BE2C (cell line): ENCODE measurements at regions not wholly inside any gene's neighbourhood (a gene's known extent, or its start where the extent isn't known, plus 50 kb on each side); places are given as distances from the start of the nearest gene placed in this dataset.

Experiments
- DNase-seq: peaks from one replicate; pipeline ENCODE4 v3.0.0-alpha.2; 2020
- H3K27me3 ChIP-seq: fragments of 250-450 bp; sonication (Bioruptor Pico); 2 replicates; pipeline ENCODE4 v1.5.1; 2020; ENCODE audit warnings: mild to moderate bottlenecking
- H3K36me3 ChIP-seq: fragments of 250-450 bp; sonication (Bioruptor Pico); 2 replicates; pipeline ENCODE4 v1.5.1; 2020; ENCODE audit warnings: mild to moderate bottlenecking
- H3K4me1 ChIP-seq: fragments of 250-450 bp; sonication (Bioruptor Pico); 2 replicates; pipeline ENCODE4 v1.5.1; 2020
- H3K4me3 ChIP-seq: 2 replicates; pipeline ENCODE4 v1.5.1; 2011; ENCODE audit warnings: low read depth, low read length
- H3K9me3 ChIP-seq: fragments of 250-450 bp; sonication (Bioruptor Pico); 2 replicates; pipeline ENCODE4 v1.5.1; 2020
- CTCF ChIP-seq: IDR thresholded peaks from 2 replicates; pipeline ENCODE4 v1.5.1; 2012; ENCODE audit warnings: mild to moderate bottlenecking, low read depth, low read length

- Histone ChIP-seq H3K9me3 (no peaks in the 10 kb centered on the region; the same call in 1 of the 2 replicates), H3K36me3 (no peaks in the 10 kb centered on the region), H3K4me3 (no peak overlapping the region), H3K4me1 (no peaks in the 10 kb centered on the region), H3K27me3 (no peaks in the 10 kb centered on the region)
- no peak for DNase-seq
- TF ChIP-seq CTCF, result no peak
Measured at GRCh38 chr4:164683040-164683439, 70.9 kb upstream of the SMIM31 start.

- H3K36me3 ChIP-seq, result no peaks in the 10 kb centered on the region
- H3K4me1 ChIP-seq, result no peaks in the 10 kb centered on the region
- H3K9me3 ChIP-seq, result no peaks in the 10 kb centered on the region
- no peak for TF ChIP-seq CTCF
- no peak for DNase-seq
- no peaks in the 10 kb centered on the region for H3K27me3 ChIP-seq
- H3K4me3 ChIP-seq, result no peak overlapping the region
Measured at GRCh38 chr4:164695650-164696049, 58.3 kb upstream of the SMIM31 start.

GRCh38 chr4:164700471-164700870, 53.5 kb upstream of the SMIM31 start:
- H3K4me3 ChIP-seq, result no peak overlapping the region
- H3K36me3 ChIP-seq, result no peaks in the 10 kb centered on the region
- no peaks in the 10 kb centered on the region for H3K27me3 ChIP-seq
- peak; percentile 51 for TF ChIP-seq CTCF
- no peaks in the 10 kb centered on the region for H3K4me1 ChIP-seq
- no peaks in the 10 kb centered on the region for H3K9me3 ChIP-seq
- peak; percentile 31 for DNase-seq

- no peaks in the 10 kb centered on the region for H3K36me3 ChIP-seq
- H3K9me3 ChIP-seq, result no peaks in the 10 kb centered on the region
- no peak for TF ChIP-seq CTCF
- H3K4me1 ChIP-seq, result no peaks in the 10 kb centered on the region
- no peak for DNase-seq
- no peaks in the 10 kb centered on the region for H3K27me3 ChIP-seq
- H3K4me3 ChIP-seq, result no peak overlapping the region
Measured at GRCh38 chr4:164701665-164702064, 52.3 kb upstream of the SMIM31 start.
